Neural crest cell (in vitro differentiated cells): ENCODE measurements at regions not wholly inside any gene's neighbourhood (a gene's known extent, or its start where the extent isn't known, plus 50 kb on each side); places are given as distances from the start of the nearest gene placed in this dataset.

ENCODE experiments used
- DNase-seq: peaks from one replicate; pipeline ENCODE4 v3.0.0; 2021; ENCODE audit warnings: low read depth, mixed read lengths, low spot score
- H3K27ac Mint-ChIP-seq: one replicate; pipeline ENCODE4 v1.8.0; 2021; ENCODE audit warnings: mild to moderate bottlenecking, mixed read lengths; ENCODE audit not compliant: unreplicated experiment
- H3K27me3 Mint-ChIP-seq: 2 replicates; pipeline ENCODE4 v1.8.0; 2021; ENCODE audit warnings: low read depth, mild to moderate bottlenecking, mixed read lengths
- H3K36me3 Mint-ChIP-seq: 2 replicates; pipeline ENCODE4 v1.8.0; 2021; ENCODE audit warnings: low read depth, mild to moderate bottlenecking, mixed read lengths
- H3K4me1 Mint-ChIP-seq: 2 replicates; pipeline ENCODE4 v1.8.0; 2021; ENCODE audit warnings: mixed read lengths
- H3K4me3 Mint-ChIP-seq: one replicate; pipeline ENCODE4 v1.8.0; 2021; ENCODE audit warnings: mild to moderate bottlenecking, mixed read lengths
- H3K9me3 Mint-ChIP-seq: 2 replicates; pipeline ENCODE4 v1.8.0; 2021; ENCODE audit warnings: mixed read lengths
- TF ChIP-seq, protein P1 (sequence below): fragments of 200-600 bp; sonication (generic); conservative IDR thresholded peaks from 2 replicates; pipeline ENCODE4 v1.5.0; 2021; ENCODE audit warnings: antibody characterized with exemption, mild to moderate bottlenecking

DNA sequence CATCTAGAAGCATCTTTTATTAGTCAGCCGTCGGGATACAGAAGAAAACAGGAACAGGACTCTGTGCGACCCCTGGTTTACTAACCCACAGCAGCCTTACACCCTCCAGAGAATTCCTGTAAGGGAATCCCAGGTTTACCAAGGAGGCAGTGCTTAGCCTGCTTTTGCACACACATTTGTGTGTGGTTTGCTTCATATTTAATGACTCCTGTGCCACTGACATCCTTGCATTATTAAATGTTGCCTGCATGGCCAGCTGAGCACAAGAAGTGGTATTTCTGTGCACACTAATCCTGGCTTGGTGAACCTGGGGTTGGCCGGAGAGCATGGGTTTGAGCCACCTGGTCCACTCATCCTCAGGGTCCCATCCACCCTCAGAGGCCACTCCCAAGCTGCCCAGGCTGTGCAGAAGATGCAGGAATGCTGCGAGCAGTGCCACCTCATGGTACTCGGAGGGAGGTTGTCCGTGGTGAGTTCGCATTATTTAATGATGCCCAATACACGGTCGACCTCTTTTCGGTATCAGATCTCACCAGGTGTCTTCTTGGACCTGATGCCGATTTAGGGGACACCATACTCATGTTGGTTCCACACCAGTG is 152.4 kb upstream of the RTL1 start:
- TF ChIP-seq, protein P1, sequence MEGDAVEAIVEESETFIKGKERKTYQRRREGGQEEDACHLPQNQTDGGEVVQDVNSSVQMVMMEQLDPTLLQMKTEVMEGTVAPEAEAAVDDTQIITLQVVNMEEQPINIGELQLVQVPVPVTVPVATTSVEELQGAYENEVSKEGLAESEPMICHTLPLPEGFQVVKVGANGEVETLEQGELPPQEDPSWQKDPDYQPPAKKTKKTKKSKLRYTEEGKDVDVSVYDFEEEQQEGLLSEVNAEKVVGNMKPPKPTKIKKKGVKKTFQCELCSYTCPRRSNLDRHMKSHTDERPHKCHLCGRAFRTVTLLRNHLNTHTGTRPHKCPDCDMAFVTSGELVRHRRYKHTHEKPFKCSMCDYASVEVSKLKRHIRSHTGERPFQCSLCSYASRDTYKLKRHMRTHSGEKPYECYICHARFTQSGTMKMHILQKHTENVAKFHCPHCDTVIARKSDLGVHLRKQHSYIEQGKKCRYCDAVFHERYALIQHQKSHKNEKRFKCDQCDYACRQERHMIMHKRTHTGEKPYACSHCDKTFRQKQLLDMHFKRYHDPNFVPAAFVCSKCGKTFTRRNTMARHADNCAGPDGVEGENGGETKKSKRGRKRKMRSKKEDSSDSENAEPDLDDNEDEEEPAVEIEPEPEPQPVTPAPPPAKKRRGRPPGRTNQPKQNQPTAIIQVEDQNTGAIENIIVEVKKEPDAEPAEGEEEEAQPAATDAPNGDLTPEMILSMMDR, result no peak
- DNase-seq, result no peak
- H3K4me3 Mint-ChIP-seq, result no peak overlapping the region
- H3K36me3 Mint-ChIP-seq, result peaks cover 7% of the 10 kb centered on the region
- peaks cover 11% of the 10 kb centered on the region for H3K9me3 Mint-ChIP-seq
- peaks cover 2% of the 10 kb centered on the region for H3K4me1 Mint-ChIP-seq
- H3K27ac Mint-ChIP-seq, result no peak overlapping the region
- peaks cover 3% of the 10 kb centered on the region for H3K27me3 Mint-ChIP-seq

DNA sequence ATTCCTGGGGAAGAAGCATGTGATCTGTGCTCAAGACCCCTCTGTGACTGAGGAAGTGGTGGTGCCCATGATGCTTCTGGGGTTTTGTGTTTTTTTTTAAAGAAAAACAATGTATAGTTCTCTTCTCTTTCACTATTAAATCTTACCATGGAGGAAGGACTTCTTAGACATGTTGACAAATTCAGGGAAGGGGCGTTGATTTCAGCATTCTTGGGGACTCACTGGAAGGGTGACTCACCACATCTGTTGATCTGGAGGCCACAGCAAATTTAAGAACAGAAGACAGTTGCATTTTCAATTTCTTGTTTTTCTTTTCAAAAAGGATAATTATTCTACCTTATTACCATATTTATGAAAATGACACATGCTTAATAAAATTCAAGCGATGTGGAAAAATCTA is 152.9 kb upstream of the RTL1 start:
- peaks cover 11% of the 10 kb centered on the region for H3K9me3 Mint-ChIP-seq
- H3K4me1 Mint-ChIP-seq, result peaks cover 7% of the 10 kb centered on the region
- no peak for DNase-seq
- TF ChIP-seq, protein P1, result no peak
- H3K27me3 Mint-ChIP-seq, result peaks cover 4% of the 10 kb centered on the region
- peaks cover 10% of the 10 kb centered on the region for H3K36me3 Mint-ChIP-seq
- H3K27ac Mint-ChIP-seq, result no peak overlapping the region
- H3K4me3 Mint-ChIP-seq, result no peak overlapping the region

- H3K4me1 Mint-ChIP-seq, result peaks cover 16% of the 10 kb centered on the region
- peaks cover 6% of the 10 kb centered on the region for H3K27me3 Mint-ChIP-seq
- TF ChIP-seq, protein P1, result no peak
- peaks cover 11% of the 10 kb centered on the region for H3K9me3 Mint-ChIP-seq
- peaks cover 10% of the 10 kb centered on the region for H3K36me3 Mint-ChIP-seq
- no peak overlapping the region for H3K4me3 Mint-ChIP-seq
- no peak for DNase-seq
- H3K27ac Mint-ChIP-seq, result no peak overlapping the region
Measured at GRCh38 chr14:101057394-101057793, 153.9 kb upstream of the RTL1 start.

DNA sequence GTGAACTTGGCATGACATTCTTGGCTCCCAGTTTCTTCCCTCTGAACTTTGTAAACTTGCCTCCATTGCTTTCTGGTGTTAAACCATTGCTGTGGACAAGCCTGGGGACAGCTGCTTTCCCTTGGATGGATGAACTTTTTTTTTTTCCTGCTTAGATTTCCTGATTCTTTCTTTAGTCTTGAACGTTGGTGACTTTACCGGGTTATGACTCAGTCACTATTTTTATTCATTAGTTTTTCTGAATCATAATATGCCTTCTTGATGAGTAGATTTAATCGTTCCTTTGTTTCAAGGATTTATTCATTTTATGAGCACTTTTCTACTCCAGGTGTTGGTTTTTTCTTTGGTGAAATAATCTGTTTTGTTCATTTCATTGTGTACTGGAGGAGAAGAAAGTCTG is 155.0 kb upstream of the RTL1 start:
- Mint-ChIP-seq H3K36me3 (peaks cover 10% of the 10 kb centered on the region), H3K27me3 (peaks cover 8% of the 10 kb centered on the region), H3K4me1 (peaks cover 28% of the 10 kb centered on the region), H3K9me3 (peaks cover 11% of the 10 kb centered on the region), H3K27ac (no peak overlapping the region), H3K4me3 (no peak overlapping the region)
- no peak for DNase-seq
- TF ChIP-seq, protein P1, result no peak

DNA sequence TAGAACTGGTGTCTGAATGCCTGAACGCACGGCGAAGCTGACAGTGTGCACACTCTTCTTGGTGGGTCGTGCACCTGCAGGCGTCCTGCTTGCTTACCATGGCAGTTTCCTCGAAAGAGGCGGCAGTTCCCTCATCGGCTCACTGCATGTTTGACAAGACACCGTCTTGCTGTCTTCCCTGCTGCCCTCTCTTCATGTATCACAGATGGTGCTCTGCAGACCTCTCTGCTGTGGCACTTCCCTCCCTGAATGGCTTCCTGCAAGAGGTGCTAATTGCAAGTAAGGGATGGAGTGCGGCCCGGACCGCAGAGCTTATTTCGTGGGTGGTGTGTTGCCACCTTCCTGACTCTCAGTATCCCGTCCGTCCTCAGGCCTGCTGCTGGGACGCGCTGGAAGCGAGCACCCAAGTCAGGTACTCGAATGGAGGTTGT is 156.7 kb upstream of the RTL1 start:
- TF ChIP-seq, protein P1, result no peak
- no peak overlapping the region for H3K4me3 Mint-ChIP-seq
- no peak for DNase-seq
- peaks cover 11% of the 10 kb centered on the region for H3K9me3 Mint-ChIP-seq
- H3K36me3 Mint-ChIP-seq, result peaks cover 10% of the 10 kb centered on the region
- H3K4me1 Mint-ChIP-seq, result peaks cover 29% of the 10 kb centered on the region
- peaks cover 8% of the 10 kb centered on the region for H3K27me3 Mint-ChIP-seq
- H3K27ac Mint-ChIP-seq, result no peak overlapping the region
